ENCODE measurements at regions not wholly inside any gene's neighbourhood (a gene's known extent, or its start where the extent isn't known, plus 50 kb on each side); places are given as distances from the start of the nearest gene placed in this dataset.
"Not testable (repeated sequence)": the region's sequence is repeated elsewhere in the genome, so short reads cannot be mapped to it uniquely, and the experiment has no call there.

DNA sequence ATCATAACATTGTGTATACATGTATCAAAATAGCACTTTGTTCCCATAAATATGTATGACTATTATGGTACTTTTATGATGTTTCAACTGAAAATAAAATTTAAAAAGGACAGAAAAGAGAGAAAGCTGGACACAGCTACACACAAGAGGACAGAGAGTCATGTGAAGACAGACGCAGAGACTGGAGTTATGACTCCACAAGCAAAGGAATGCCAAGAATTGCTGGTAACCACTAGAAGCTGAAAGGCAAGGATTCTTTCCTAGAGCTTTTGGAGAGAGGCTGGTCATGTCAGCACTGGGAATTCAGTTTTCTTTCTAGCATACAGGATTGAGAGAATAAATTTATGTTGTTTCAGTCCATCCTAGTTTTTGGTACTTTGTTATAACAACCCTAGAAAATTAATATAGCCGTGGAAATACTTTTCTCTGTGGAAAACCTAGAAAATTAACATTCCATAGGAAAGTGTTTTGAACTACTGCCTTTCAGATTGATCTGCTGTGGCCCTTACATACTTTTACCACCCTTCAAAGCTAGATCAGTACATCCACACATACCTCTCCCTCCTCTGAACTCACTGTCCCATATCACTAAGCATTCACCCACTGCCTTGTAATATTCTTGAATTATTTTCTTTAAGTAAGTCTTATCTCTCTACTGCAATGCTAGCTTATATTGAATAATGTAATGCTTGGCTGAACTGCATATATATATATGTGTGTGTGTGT is 575.3 kb downstream of the IPMK start:
- DNase-seq (ENCODE audit: low spot score) = no peak

DNA sequence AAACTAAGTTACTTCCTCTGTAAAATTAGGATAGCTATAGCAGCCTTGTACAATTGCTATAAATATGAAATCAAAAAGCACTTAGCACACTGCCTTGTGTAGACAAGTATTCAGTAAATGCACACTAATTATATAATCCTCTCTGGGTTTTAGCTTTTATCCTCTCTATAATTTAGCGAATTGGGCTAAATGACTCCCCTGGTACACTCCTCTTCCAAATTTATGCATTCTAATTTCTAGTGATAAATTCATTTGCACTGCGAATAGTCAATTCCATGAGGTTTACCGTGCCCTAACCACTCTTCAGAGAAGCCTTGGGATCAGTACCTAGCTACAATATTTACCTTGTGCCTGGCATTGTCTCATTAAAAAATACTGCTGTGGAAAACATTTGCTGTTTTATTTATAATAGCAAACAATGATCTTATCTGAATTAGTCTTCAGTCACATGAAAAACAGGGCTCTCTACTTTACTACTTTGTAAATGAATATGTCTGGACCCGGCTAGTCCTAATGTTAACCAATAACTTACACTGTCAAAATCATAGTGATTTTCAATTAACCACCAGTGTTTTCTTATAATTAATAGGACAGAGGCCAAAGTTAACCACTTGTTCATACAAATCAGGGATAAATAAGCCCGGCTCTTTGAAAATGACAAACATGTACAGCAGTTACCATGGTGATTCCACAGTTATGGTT is 577.9 kb downstream of the IPMK start:
- DNase-seq (ENCODE audit: low spot score) = no peak

DNA sequence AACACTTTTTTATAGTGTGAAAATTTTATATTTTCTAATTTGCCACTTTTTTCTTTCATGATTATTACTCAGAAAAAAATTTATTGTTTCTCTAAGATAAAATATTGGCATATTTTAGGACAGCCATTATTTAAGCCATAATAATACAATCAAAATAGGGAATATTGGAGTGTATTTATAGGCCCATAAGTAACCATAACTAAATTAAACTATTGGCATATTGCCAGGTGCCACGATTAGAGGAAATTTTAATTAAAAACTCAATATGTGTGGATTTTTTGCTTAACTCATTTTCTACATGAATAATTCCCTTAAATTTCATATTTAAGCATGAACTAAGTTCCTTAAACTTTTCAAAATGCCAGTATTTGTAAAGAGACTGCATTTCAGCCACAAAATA is 587.8 kb downstream of the IPMK start:
- no peak for DNase-seq (ENCODE audit: low spot score)

DNA sequence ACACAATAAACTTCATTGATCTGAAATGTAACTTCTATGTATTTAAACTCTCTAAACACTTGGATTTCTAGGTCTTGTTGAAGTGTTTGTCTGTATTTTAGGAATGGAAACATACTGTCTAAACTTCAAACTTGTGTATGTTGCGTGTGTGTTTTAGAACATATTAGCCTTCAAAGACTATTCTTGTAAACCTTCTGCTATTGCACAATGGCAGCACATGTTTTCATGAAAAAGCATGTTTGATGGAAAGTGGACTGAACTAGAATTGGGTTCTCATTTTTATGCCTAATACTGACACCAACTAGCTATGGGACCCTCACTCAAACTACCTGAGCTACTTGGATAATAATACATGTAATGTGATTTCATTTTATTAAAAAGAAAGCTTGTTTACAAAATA is 592.6 kb downstream of the IPMK start:
- no peak for DNase-seq (ENCODE audit: low spot score)

DNA sequence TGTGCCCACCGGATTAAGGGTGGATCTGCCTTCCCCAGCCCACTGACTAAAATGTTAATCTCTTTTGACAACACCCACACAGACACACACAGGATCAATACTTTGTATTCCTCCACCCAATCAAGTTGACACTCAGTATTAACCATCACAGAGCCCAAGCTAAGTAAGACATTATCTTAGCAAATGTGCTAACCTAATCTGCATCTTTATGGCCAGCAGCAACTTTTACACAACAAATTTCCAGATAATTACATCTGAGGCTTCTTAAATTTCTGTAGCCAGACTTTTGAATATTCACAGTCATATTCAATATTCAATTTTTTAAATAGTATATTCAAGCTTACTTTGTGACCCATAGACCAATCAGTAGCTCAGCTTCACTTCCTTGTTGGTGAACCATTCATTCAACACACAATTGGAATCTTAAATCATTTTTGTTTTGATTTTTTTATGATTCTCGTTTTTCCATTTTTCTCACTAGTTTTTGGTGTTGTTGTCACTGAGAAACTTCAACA is 594.2 kb downstream of the IPMK start:
- DNase-seq (ENCODE audit: low spot score) = no peak

DNA sequence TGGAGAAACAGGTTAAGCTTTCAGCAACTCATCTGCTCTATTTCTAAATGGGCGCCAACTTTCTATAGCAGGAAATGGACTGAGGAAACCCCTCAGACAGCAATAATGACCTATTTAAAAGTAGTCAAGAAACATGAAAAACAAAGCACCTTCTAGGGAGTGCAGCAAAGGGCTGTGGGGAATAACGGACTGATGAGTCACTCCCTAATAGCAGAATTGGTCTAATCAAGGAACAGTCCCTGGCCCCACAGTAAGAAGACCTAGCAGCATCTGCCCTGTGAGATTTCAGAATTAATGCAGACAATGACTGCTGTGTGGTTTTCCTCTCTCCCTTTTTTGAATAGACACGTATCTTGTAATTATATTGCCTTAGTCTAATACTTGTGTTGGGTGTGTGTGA is 602.9 kb downstream of the IPMK start:
- DNase-seq (ENCODE audit: low spot score) = no peak

DNA sequence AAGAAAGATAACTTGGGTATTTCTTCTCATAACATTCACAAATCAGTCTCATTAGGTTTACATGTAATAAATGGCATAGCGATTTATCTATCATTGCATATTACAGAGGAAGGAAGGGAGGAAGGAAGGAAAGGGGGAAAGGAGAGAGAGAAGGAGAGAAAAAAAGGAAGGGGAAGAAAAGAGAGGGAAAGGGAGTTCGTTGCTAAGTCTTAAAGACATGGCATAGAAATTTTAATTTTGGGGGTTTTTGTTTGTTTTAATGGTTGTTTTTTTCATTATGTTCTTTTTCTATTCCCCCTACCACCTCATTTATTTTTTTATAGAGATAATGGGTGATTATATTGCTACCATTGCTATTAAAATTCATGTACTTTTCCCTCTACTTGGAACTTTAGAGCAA is 604.3 kb downstream of the IPMK start:
- no peak for DNase-seq (ENCODE audit: low spot score)

DNA sequence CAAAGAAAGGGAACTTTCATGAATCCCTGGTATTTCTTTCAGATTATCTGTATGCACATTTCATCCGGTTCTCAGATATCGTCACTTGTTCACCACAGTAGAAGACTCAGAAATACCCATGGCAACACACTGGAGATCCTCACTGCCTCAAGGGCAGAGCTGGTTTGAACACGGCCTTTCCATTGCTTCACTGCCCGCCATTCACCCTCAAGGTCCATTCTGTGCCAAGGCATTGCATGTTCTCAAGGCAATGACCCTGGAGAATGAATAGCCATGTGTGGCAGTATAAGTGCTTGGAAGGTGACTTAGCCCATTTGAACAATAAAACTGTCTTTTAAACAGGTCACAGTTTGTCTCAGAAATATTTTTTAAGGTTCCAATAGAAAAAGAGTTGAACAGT is 606.5 kb downstream of the IPMK start:
- DNase-seq (ENCODE audit: low spot score) = no peak

DNA sequence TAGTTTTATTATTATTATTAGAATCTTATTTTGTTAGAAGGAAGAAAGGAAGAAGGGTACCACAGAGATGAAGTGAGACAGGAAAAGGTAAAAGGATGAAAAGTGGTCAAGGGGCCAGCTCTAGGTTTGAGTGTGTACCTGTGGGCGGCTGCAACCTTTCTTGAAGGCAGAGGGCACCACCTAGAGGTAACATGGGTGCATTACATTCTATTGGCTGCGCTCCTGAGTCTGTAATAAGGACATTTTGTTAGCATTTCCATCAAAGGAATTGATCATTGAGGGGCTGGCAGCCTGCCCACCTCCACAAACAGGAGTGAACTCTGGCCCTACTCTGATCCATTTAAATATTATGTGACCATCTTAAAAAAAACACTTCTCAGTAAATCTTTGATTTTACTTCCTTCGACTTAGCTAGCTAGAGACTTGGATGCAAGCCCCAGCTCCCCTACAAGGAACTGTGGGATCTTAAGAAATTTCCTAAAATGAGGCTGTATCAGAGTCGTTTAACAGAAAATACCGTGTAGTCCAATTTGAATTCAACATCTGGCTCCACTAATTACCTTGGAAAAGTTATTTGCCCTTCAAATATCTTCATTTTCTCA is 610.4 kb downstream of the IPMK start:
- no peak for DNase-seq (ENCODE audit: low spot score)

DNA sequence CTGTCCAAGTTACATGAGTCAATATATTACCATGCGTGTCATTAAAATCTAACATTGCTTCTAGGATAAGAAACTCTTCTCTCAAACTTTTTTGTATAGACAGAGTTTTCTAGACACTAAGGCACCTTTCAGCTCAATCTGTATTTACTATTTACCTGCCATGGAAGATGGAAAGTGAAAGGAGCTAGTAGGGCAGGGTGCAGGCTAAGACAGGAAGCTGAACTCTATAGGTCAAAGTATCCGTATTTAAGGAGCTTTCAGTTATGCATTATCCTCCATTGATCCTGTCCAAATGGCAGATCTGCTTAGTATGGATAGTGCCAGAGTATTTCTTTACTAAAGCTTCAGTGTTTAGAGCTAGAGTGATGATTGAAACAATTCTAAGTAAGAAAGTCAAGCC is 612.8 kb downstream of the IPMK start:
- DNase-seq (ENCODE audit: low spot score) = no peak

DNA sequence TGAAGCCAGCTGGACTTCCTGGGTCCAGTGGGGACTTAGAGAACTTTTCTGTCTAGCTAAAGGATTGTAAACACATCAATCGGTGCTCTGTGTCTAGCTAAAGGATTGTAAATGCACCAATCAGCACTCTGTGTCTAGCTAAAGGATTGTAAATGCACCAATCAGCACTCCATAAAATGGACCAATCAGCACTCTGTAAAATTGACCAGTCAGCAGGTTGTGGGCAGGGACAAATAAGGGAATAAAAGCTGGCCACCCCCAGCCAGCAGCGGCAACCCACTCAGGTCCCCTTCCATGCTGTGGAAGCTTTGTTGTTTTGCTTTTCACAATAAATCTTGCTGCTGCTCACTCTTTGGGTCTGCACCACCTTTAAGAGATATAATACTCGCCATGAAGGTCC is 622.6 kb downstream of the IPMK start:
- DNase-seq (ENCODE audit: low spot score) = not testable (repeated sequence)

DNA sequence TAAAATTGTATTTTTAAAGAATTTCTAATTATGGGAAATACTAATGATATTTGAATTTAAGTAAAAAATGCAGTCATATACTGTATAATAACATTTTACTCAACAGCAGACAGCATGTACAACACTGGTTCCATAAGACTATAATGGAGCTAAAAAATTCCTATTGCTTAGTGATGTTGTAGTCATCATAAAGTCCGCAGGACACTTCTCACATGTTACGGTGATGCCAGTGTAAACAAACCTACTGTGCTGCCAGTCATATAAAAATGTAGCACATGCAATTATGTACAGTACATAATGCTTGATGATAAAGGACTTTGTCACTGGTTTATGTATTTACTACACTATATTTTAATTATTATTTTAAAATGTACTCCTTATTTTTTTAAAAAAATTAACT is 629.3 kb downstream of the IPMK start:
- no peak for DNase-seq (ENCODE audit: low spot score)

DNA sequence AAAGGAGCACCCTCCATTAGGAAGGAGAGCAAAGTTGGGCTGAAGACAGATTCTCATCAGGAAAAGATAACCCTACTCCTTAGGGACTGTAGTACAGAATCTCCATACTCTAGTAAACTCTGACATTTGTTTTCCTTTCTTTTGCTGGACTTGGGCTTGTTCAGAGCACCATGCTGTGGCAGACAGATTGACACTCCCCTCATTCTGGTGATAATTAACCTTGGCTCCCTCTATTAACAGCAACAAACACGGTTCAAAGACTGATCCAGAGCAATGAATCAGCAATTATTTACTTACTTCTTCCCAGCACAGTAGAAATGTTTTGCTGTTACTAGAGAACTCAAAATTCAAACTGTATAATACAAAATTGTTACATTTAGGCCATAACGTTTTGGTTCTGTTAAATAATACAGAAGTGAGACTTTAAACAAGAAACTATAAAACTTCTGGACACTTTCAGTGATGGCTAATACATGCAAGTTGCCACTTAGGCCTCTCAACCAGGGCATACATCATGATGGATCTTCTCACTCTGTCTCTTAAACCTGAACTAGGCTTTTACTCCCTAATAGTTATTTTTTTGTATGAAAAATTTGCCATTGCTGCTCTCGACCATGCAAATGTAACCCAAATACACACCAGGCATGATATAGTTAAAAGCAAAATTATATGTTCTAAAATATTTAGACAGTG is 639.0 kb downstream of the IPMK start:
- DNase-seq (ENCODE audit: low spot score) = no peak

DNA sequence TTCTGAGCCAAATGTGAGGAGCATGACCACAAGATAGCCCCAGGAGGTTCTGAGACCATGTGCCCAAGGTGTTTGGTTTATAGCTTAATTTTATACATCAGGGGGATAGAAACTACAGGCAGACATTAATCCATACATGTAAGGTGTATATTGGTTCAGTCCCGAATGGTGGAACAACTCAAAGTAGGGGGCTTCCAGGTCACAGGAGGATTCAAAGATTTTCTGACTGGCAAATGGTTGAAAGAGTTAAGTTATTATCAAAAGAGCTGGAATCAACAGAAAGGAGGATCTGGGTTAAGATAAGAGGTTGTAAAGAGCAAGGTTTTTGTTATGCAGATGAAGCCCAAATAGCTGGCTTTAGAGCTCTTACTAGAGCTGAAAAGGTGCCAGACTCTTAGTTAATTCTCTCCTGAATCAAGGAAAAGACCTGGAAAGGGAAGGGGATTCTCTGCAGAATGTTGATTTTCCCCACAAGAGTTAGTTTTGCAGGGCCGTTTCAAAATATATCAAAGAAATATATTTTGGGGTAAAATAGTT is 640.0 kb downstream of the IPMK start:
- no peak for DNase-seq (ENCODE audit: low spot score)

DNA sequence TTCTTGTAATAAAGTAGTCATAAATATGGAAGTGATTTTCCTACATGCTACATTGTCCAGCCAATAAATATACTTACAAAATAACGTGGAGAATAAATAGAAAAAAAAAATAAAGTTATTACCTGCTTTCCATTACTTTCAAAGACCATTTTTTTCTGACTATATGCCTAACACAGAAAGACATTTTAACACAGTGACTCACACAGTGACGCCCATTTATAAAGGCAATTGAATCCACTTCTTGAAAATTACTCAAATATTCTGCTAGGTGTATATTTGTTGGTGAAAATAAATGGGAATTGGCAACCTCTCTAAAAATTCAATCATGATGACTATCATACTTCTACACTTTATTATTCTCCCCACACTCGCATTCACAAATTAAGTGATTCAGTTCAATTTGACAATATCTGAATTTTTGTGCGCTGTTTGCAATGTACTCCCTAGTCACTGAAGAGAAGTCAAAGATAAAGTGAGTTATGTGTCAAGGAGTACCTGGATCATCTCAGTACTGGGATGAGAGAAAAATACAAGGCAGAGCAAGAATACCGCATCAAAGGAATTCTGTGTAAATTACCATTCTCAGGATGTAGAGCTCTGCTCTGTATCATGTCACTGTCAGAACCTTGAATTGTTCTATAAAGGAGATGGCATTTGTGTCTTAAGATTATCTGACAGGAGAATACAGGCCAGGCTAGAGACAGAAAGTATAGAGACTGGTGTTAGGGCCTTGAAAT is 642.7 kb downstream of the IPMK start:
- DNase-seq (ENCODE audit: low spot score) = no peak

DNA sequence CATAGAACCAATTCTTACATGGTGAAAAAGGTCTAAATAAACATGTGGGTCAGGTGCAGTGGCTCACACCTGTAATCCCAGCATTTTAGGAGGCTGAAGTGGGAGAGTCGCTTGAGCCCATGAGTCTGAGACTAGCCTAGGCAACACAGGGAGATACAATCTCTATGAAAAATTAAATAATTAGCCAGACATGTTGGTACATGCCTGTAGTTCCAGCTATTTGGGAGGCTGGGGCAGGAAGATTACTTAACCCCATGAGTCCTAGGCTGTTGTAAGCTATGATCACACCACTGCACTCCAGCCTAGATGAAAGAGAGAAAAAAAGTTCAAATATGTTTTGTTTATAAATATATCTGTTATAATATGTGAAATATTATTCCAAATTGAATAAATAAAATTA is 643.6 kb downstream of the IPMK start:
- no peak for DNase-seq (ENCODE audit: low spot score)

DNA sequence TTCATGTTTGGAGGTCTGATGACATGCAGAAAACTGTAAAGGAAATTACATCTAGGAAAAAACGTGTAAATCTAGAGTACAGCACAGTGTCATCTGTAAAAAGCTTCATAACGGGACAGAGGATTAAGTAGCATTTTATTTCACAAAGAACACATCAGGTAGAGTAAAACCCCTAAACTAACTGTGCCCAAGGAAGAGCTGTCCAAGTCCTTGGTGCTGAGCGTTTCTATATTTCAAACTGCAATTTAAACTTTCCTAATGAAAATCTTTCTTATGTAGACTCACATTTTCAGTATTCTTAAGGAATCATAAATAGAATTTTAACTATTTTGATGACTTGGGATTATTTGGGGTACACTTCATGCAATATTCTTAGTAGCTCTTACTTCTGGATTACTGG is 646.2 kb downstream of the IPMK start:
- DNase-seq (ENCODE audit: low spot score) = no peak

DNA sequence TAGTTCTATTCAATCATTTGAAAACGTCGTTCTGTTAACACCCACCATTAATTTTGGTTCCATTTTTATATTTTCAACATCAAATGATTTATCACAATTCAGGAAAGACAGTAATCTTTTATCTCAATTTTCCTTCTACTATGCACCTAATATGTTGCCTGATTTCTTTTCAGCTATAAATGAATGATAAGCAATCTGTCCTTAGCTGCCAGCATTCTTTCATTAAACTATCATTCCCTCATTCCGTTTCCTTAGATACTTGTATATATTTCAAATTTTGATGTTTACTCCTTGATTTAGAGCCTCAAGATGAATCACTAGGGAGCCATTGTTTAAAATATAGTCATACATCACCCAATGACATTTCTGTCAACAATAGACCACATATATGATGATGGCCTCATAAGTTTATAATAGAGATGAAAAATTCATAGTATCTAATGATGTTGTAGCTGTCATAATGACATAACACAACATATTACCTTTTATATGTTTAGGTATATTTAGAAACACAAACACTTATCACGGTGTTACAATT is 661.7 kb downstream of the IPMK start:
- no peak for DNase-seq (ENCODE audit: low spot score)

DNA sequence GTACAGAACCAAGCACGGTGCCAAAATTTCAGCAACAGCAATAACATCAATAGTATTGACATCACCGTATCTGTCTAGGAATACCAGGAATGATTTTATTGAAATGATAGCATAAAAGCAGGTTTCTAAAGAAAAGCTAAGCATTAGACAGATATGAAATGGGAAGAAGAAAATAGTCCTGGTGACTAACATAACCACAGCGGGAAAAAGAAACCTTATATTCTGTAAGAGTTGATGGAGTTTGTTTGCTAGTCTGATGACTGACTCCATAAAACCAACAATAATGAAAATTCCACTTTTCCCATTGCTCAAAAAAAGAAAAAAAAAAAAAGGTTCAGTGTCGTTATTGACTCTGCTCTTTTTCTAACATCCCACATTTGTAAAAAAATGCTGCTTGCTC is 668.3 kb downstream of the IPMK start:
- DNase-seq (ENCODE audit: low spot score) = no peak

DNA sequence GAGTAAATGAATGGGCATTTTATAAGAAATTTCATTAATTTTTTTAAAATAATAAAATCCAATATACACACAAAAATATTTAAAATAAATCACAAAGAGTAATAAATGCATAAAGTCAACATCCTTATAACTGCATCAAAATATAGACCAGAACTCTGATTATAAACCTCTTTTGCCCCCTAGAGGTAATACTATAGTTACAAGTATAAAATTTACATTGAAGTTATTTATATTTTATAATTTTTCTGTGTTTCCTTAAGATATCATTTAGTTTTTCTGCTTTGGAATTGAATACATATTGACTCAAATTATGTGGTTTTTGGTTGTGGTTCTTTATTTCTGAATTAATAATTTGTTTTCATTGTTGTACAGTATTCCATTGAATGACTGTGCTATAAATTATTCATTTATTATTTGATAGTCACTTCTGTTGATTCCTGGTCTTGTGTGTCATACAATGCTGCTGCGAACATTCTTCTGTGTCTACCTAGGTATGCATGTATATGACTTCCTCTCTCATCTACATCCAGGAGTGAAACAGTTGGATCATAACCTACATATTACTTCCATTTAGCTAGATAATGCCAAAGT is 673.6 kb downstream of the IPMK start:
- DNase-seq (ENCODE audit: low spot score) = no peak
